ENCODE measurements at regions not wholly inside any gene's neighbourhood (a gene's known extent, or its start where the extent isn't known, plus 50 kb on each side); places are given as distances from the start of the nearest gene placed in this dataset.

DNA sequence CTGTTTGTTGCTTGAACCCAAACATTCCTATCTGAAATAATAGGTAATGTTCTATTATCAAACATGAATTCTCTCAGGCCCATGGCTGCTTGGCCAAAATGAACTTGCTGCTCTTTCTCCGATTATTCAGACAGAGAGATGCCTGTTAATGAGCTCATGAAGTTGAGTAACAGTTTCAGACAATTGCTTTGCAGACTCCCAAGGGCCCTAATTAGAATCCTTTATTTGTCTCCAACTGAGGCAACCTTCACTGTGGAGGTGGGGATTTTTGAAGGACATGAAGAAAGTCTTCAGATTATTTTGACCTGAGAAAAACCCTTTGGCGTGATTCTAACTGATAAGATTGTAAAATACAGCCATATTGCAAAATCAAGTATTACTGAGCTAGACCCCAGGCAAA is 466.7 kb downstream of the NFIB start:
- Mint-ChIP-seq H3K36me3 (ENCODE audit: low read depth) (no peaks in the 10 kb centered on the region), H3K27ac (no peak overlapping the region), H3K9me3 (peaks cover 5% of the 10 kb centered on the region), H3K4me1 (no peaks in the 10 kb centered on the region), H3K27me3 (no peaks in the 10 kb centered on the region), H3K4me3 (no peak overlapping the region)
- ChIA-PET CTCF (no interaction called here), POLR2A (no interaction called here)
- no peak for DNase-seq

DNA sequence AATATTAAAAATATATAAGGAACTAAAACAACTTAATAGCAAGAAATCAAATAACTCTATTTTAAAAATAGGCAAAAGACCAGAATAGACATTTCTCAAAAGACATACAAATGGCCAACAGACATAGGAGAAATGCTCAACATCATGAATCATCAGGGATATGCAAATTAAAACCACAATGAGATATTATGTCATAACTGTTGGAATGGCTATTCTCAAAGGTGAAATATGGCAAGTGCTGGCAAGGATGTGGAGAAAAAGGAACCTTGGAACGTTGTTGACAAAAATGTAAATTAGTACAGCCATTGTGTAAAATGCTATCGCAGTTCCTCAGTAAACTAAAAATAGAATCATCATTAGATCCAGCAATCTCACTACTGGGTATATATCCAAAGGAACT is 468.5 kb downstream of the NFIB start:
- DNase-seq: no peak
- POLR2A ChIA-PET: no interaction called here
- CTCF ChIA-PET: no interaction called here
- H3K27ac Mint-ChIP-seq: no peak overlapping the region
- H3K9me3 Mint-ChIP-seq: peaks cover 3% of the 10 kb centered on the region
- H3K4me3 Mint-ChIP-seq: no peak overlapping the region
- no peaks in the 10 kb centered on the region for H3K27me3 Mint-ChIP-seq
- H3K36me3 Mint-ChIP-seq (ENCODE audit: low read depth): no peaks in the 10 kb centered on the region
- H3K4me1 Mint-ChIP-seq: no peaks in the 10 kb centered on the region

DNA sequence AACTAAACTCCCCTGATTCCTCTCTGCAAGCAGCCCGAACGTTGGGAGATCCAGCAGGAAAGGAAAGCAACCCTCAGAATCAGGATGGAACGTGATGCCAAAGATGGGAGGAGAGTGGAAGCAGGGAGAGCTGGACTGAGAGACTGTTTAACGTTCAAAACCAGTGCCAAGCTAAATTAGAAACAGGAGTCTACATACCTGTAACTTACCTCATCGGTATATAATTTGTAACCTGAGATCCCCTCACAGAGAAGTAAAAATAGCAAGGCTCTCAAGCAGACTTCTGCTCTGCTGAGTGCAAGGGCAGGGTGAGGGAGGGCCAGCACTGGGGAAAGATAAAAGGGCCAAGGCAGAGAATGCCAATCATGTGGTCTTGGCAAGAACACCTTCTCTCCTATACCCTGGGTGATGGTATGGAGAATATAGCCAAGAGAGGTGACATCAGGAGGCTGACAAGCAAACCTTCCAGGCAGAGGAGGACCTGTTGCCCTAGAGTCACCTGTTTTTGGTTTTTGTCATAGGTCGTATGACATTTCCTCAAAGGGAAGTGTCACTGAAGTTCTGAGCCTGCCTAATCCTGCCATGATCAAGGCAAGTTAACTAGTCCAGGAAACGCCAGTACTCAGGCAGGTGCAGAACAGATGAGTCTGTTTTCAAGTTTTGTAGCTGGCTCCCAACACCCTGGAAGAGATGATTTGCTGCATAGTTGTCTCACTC is 472.0 kb downstream of the NFIB start:
- H3K4me3 Mint-ChIP-seq: no peak overlapping the region
- peaks cover 3% of the 10 kb centered on the region for H3K9me3 Mint-ChIP-seq
- CTCF ChIA-PET: interaction anchor here (0.7 kb wide), 1 partner anchor 77 kb away, joined by 3 read pairs; no protein-coding TSS in a partner anchor
- H3K27me3 Mint-ChIP-seq: no peaks in the 10 kb centered on the region
- no peaks in the 10 kb centered on the region for H3K36me3 Mint-ChIP-seq (ENCODE audit: low read depth)
- POLR2A ChIA-PET: no interaction called here
- no peak for DNase-seq
- no peaks in the 10 kb centered on the region for H3K4me1 Mint-ChIP-seq
- H3K27ac Mint-ChIP-seq: no peak overlapping the region

- no peaks in the 10 kb centered on the region for H3K27me3 Mint-ChIP-seq
- H3K9me3 Mint-ChIP-seq: peaks cover 4% of the 10 kb centered on the region
- no peak overlapping the region for H3K27ac Mint-ChIP-seq
- H3K36me3 Mint-ChIP-seq (ENCODE audit: low read depth): no peaks in the 10 kb centered on the region
- no peak overlapping the region for H3K4me3 Mint-ChIP-seq
- H3K4me1 Mint-ChIP-seq: no peaks in the 10 kb centered on the region
- CTCF ChIA-PET: no interaction called here
- POLR2A ChIA-PET: no interaction called here
- no peak for DNase-seq
These were observed 481.5 kb downstream of the NFIB start for GRCh38 chr9:13832446-13832845.

DNA sequence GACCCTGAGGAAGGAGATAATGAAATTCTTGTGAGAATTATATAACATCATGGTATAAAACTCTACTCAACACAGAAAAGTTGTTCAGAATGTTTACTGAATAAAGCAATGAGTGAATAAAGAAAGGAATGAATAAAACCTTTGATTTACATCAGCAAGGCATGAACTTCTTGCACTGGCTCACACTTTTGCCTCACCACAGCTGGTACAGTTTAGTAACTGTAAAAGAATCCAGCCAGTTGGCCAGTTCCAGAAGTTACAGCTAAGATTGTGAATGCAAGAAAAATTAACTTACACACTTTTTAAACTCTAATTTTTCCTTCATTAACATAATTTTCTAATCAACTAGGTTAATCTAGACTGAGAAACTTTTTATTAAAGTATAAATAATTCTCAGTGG is 490.9 kb downstream of the NFIB start:
- Mint-ChIP-seq H3K36me3 (ENCODE audit: low read depth) (no peaks in the 10 kb centered on the region), H3K27me3 (no peaks in the 10 kb centered on the region), H3K27ac (no peak overlapping the region), H3K9me3 (peaks cover 2% of the 10 kb centered on the region), H3K4me3 (no peak overlapping the region), H3K4me1 (no peaks in the 10 kb centered on the region)
- DNase-seq: no peak
- ChIA-PET POLR2A (no interaction called here), CTCF (no interaction called here)

- H3K9me3 Mint-ChIP-seq: peaks cover 2% of the 10 kb centered on the region
- CTCF ChIA-PET: no interaction called here
- POLR2A ChIA-PET: no interaction called here
- no peaks in the 10 kb centered on the region for H3K4me1 Mint-ChIP-seq
- no peak overlapping the region for H3K27ac Mint-ChIP-seq
- DNase-seq: no peak
- H3K36me3 Mint-ChIP-seq (ENCODE audit: low read depth): no peaks in the 10 kb centered on the region
- H3K4me3 Mint-ChIP-seq: no peak overlapping the region
- H3K27me3 Mint-ChIP-seq: no peaks in the 10 kb centered on the region
These were observed 496.1 kb downstream of the NFIB start for GRCh38 chr9:13817754-13818278.

DNA sequence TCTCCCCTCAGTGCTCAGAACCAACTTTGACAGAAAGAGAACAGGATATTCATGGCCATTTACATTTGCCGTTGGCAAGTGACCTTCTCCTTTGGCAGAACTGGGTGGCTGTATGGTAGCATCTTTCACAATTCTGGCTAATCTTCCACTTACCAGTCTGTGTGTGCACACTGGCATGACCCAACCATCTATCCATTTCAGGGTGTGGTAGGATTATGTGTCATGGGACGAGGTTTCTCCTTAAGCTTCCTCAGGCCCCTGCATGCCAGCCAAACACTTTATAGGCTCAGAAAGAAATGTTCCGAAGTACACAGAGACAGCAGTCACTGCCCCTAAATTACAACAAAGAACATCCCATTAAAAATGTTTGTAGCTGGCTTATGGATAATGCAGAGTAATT is 497.1 kb downstream of the NFIB start:
- Mint-ChIP-seq H3K9me3 (peaks cover 2% of the 10 kb centered on the region), H3K27ac (no peak overlapping the region)
- CTCF ChIA-PET: no interaction called here

DNA sequence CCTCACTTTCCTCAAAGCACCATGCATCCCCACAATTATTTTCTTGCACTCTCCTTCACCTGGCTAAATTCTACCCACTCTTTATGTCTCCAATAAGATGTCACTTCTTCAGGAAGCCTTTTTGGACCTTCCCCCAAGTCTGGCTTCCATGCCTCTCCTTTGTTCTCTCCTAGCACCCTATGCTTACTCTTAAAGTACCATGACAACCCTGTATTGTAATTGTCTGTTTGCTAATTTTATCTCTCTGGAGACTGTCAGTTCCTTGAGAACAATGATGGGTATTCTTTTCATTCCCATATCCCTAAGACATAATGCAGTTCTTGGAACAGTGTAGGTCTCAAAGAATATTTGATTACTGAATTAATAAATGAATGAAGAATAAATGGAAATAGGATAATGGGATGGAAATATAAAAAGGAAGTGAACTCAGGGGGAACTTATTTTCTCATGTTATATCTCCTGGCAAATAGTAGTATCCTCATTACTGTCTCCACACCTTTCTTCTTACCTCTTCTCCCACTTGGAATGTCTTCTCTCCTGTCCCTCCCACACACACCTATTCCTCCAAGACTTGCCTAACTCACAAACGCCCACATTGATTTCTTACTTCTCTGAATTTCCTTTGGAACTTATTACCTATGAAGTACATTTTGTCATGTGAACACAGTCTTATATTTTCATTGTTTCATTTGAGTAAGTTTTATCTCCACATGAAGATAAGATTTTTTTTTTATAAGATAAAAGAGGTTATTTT is 499.1 kb downstream of the NFIB start:
- DNase-seq: no peak
- ChIA-PET CTCF (no interaction called here), POLR2A (no interaction called here)
- H3K27ac Mint-ChIP-seq: no peak overlapping the region
- H3K4me3 Mint-ChIP-seq: no peak overlapping the region
- no peaks in the 10 kb centered on the region for H3K9me3 Mint-ChIP-seq
- no peaks in the 10 kb centered on the region for H3K4me1 Mint-ChIP-seq
- no peaks in the 10 kb centered on the region for H3K36me3 Mint-ChIP-seq (ENCODE audit: low read depth)
- H3K27me3 Mint-ChIP-seq: no peaks in the 10 kb centered on the region

More for the DNA sequence above, 497.1 kb downstream of the NFIB start:
- Mint-ChIP-seq H3K4me3 (no peak overlapping the region), H3K27me3 (no peaks in the 10 kb centered on the region), H3K36me3 (ENCODE audit: low read depth) (no peaks in the 10 kb centered on the region), H3K4me1 (no peaks in the 10 kb centered on the region)
- no peak for DNase-seq
- POLR2A ChIA-PET: no interaction called here

GRCh38 chr9:13811876-13812275 is 502.1 kb downstream of the NFIB start:
- ChIA-PET CTCF (no interaction called here), POLR2A (no interaction called here)
- H3K9me3 Mint-ChIP-seq: peaks cover 5% of the 10 kb centered on the region
- no peak overlapping the region for H3K4me3 Mint-ChIP-seq
- no peaks in the 10 kb centered on the region for H3K4me1 Mint-ChIP-seq
- no peak overlapping the region for H3K27ac Mint-ChIP-seq
- no peaks in the 10 kb centered on the region for H3K27me3 Mint-ChIP-seq
- no peaks in the 10 kb centered on the region for H3K36me3 Mint-ChIP-seq (ENCODE audit: low read depth)
- no peak for DNase-seq

DNA sequence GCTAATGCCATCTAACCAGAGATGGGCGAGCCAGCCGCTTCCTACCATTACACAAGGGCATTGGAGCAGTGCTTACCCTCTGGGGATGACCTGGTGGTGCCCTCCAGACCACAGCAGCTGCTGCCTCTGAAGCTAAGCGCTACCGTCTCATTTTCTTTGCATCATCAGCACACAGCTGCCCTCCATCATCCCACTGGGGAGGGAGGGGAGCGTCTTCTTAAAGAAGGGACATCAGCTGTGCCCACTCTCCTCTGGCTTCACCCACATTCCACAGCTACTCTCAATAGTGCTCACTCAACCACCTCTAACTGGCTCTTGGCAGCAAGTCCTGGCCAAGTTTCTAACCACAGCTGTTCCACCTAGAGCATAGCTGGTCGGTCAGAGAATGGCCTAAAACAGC is 503.4 kb downstream of the NFIB start:
- no peak for DNase-seq
- peaks cover 5% of the 10 kb centered on the region for H3K9me3 Mint-ChIP-seq
- no peaks in the 10 kb centered on the region for H3K27me3 Mint-ChIP-seq
- no peak overlapping the region for H3K4me3 Mint-ChIP-seq
- CTCF ChIA-PET: interaction anchor here (1.2 kb wide), 1 partner anchor 32 kb away, joined by 3 read pairs; no protein-coding TSS in a partner anchor
- POLR2A ChIA-PET: no interaction called here
- H3K4me1 Mint-ChIP-seq: no peaks in the 10 kb centered on the region
- no peaks in the 10 kb centered on the region for H3K36me3 Mint-ChIP-seq (ENCODE audit: low read depth)
- no peak overlapping the region for H3K27ac Mint-ChIP-seq

GRCh38 chr9:13809401-13809800 is 504.5 kb downstream of the NFIB start:
- H3K36me3 Mint-ChIP-seq (ENCODE audit: low read depth): no peaks in the 10 kb centered on the region
- POLR2A ChIA-PET: no interaction called here
- H3K27ac Mint-ChIP-seq: no peak overlapping the region
- CTCF ChIA-PET: no interaction called here
- DNase-seq: no peak
- H3K27me3 Mint-ChIP-seq: no peaks in the 10 kb centered on the region
- no peaks in the 10 kb centered on the region for H3K4me1 Mint-ChIP-seq
- H3K9me3 Mint-ChIP-seq: peaks cover 5% of the 10 kb centered on the region
- H3K4me3 Mint-ChIP-seq: no peak overlapping the region

- CTCF ChIA-PET: no interaction called here
- H3K27me3 Mint-ChIP-seq: no peaks in the 10 kb centered on the region
These were observed 506.8 kb downstream of the NFIB start for GRCh38 chr9:13807118-13807517.

DNA sequence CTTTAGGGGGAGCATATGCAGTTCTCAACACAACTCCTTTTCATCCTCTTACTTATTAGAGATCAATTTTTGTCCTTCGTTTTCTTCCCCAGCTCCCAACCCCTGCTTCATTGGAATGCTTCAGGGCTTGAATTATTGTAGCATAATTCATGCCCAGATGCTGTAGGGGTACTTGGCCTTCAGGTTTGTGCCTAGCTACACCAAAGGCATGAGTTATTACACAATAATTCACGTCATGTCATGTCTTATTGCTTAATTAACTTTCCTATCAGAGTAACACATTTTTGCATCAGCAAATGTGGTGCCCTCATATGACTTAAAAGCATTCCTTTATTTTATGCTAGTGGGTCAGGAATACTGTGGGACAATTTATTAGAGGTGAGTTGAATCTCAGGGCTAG is 507.2 kb downstream of the NFIB start:
- Mint-ChIP-seq H3K36me3 (ENCODE audit: low read depth) (no peaks in the 10 kb centered on the region), H3K27me3 (no peaks in the 10 kb centered on the region), H3K27ac (no peak overlapping the region), H3K4me3 (no peak overlapping the region), H3K9me3 (peaks cover 5% of the 10 kb centered on the region), H3K4me1 (no peaks in the 10 kb centered on the region)
- ChIA-PET POLR2A (no interaction called here), CTCF (no interaction called here)
- no peak for DNase-seq

More at GRCh38 chr9:13807118-13807517, 506.8 kb downstream of the NFIB start:
- Mint-ChIP-seq H3K9me3 (peaks cover 5% of the 10 kb centered on the region), H3K27ac (no peak overlapping the region), H3K36me3 (ENCODE audit: low read depth) (no peaks in the 10 kb centered on the region), H3K4me3 (no peak overlapping the region), H3K4me1 (no peaks in the 10 kb centered on the region)
- POLR2A ChIA-PET: no interaction called here
- no peak for DNase-seq

- Mint-ChIP-seq H3K4me3 (no peak overlapping the region), H3K9me3 (peaks cover 5% of the 10 kb centered on the region), H3K36me3 (ENCODE audit: low read depth) (no peaks in the 10 kb centered on the region), H3K4me1 (no peaks in the 10 kb centered on the region), H3K27ac (no peak overlapping the region), H3K27me3 (no peaks in the 10 kb centered on the region)
- POLR2A ChIA-PET: no interaction called here
- CTCF ChIA-PET: no interaction called here
- DNase-seq: no peak
These were observed 508.4 kb downstream of the NFIB start for GRCh38 chr9:13805546-13805945.
